ENCODE measurements at regions not wholly inside any gene's neighbourhood (a gene's known extent, or its start where the extent isn't known, plus 50 kb on each side); places are given as distances from the start of the nearest gene placed in this dataset.

DNA sequence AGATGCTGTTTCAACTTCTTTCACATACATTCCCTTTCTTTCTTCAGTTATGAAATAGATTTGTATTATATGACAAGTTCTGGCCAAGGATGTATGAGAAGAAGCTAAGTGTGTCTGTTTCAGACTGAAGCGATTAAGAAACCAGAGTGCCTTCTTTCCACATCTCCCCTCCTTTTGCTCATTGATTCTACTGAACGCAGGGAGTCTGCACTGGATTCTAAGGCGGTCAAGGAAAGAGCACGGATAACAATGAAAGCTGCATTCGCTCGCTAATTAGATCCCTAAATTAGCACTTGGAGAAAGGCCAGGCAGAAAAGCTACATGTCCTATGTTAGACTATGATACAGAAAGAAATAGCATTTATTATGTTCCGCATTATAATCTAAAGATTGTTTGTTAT is 267.7 kb downstream of the HAO1 start:
- DNase-seq (ENCODE audit: low spot score), result no peak
- Mint-ChIP-seq H3K27ac (no peak overlapping the region), H3K9me3 (peaks cover 5% of the 10 kb centered on the region), H3K4me1 (ENCODE audit: low read depth) (no peaks in the 10 kb centered on the region), H3K4me3 (no peak overlapping the region), H3K27me3 (ENCODE audit: low read depth) (no peaks in the 10 kb centered on the region), H3K36me3 (ENCODE audit: low read depth) (no peaks in the 10 kb centered on the region)

DNA sequence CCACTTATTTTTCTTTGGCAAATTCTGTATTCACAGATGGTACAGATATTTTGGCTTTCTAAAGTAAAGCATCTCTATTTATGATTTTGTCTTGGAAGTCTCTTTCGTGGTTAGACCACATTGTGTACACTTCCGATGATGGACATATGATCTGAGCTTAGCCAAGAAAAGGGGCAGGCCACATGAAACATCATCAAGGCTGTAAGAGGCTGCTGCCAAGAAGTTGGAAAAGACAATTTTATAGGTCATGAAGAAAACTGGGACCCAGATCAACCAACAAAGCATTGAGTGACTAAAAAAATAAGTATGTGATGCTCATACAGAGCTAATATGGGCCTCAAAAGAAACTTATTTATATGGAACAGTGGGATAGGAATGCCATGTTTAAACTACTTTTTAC is 266.4 kb downstream of the HAO1 start:
- H3K9me3 Mint-ChIP-seq, result peaks cover 5% of the 10 kb centered on the region
- no peaks in the 10 kb centered on the region for H3K4me1 Mint-ChIP-seq (ENCODE audit: low read depth)
- no peak for DNase-seq (ENCODE audit: low spot score)
- no peak overlapping the region for H3K27ac Mint-ChIP-seq
- H3K27me3 Mint-ChIP-seq (ENCODE audit: low read depth), result no peaks in the 10 kb centered on the region
- H3K36me3 Mint-ChIP-seq (ENCODE audit: low read depth), result no peaks in the 10 kb centered on the region
- H3K4me3 Mint-ChIP-seq, result no peak overlapping the region

DNA sequence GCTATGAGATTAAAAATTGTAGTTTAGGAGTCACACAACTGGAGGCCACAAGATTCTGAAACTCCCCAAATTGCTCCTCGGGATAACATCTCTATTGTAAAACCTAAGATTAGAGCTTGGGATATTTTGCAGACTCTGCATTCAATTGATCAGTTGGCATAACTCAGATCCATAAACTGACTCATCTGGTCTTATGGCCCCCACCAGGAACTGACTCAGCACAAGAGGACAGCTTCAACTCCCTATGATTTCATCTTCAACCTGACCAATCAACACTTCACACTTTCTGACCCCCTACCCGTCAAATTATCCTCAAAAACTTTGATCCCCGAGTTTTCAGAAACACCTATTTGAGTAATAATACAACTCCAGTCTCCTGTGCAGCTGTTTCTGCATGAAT is 257.3 kb downstream of the HAO1 start:
- H3K4me3 Mint-ChIP-seq, result no peak overlapping the region
- no peak overlapping the region for H3K27ac Mint-ChIP-seq
- no peaks in the 10 kb centered on the region for H3K27me3 Mint-ChIP-seq (ENCODE audit: low read depth)
- H3K9me3 Mint-ChIP-seq, result peaks cover 3% of the 10 kb centered on the region
- no peaks in the 10 kb centered on the region for H3K4me1 Mint-ChIP-seq (ENCODE audit: low read depth)
- no peak for DNase-seq (ENCODE audit: low spot score)
- H3K36me3 Mint-ChIP-seq (ENCODE audit: low read depth), result no peaks in the 10 kb centered on the region

DNA sequence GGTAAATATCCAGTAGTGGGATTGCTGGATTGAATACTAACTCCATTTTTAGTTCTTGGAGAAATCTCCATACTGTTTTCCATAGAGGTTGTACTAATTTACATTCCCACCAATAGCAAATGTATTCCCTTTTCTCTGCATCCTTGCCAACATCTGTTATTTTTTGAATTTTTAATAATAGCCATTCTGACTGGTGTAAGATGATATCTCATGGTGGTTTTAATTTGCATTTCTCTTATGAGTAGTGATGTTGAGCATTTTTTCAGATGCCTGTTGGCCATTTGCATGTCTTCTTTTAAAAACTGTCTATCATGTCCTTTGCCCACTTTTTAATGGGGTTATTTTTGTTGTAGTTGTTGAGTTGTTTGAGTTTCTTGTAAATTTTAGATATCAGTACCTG is 253.2 kb downstream of the HAO1 start:
- Mint-ChIP-seq H3K27me3 (ENCODE audit: low read depth) (no peaks in the 10 kb centered on the region), H3K4me3 (no peak overlapping the region), H3K9me3 (peaks cover 18% of the 10 kb centered on the region), H3K36me3 (ENCODE audit: low read depth) (no peaks in the 10 kb centered on the region), H3K4me1 (ENCODE audit: low read depth) (peaks cover 2% of the 10 kb centered on the region), H3K27ac (no peak overlapping the region)
- no peak for DNase-seq (ENCODE audit: low spot score)

DNA sequence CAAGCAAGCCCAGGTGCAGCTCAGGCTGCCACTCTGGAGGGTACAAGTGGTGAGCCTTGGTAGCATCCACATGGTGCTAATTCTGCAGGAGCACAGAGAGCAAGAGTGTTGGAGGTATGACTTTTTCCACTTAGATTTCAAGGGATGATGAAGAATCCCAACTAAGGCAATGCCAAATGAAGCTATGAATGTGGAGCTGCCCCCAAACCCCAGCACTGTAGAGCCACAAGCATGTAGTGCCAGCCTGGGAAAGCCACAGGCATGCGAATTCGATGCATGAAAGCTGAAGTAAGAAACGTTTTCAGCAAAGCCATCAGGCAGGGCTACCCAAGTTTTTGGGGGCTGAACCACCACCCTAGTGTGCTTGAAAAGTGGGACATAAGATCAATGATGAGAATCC is 251.1 kb downstream of the HAO1 start:
- H3K27me3 Mint-ChIP-seq (ENCODE audit: low read depth), result no peaks in the 10 kb centered on the region
- no peak for DNase-seq (ENCODE audit: low spot score)
- no peaks in the 10 kb centered on the region for H3K36me3 Mint-ChIP-seq (ENCODE audit: low read depth)
- peaks cover 18% of the 10 kb centered on the region for H3K9me3 Mint-ChIP-seq
- no peak overlapping the region for H3K4me3 Mint-ChIP-seq
- H3K27ac Mint-ChIP-seq, result no peak overlapping the region
- H3K4me1 Mint-ChIP-seq (ENCODE audit: low read depth), result peaks cover 2% of the 10 kb centered on the region

DNA sequence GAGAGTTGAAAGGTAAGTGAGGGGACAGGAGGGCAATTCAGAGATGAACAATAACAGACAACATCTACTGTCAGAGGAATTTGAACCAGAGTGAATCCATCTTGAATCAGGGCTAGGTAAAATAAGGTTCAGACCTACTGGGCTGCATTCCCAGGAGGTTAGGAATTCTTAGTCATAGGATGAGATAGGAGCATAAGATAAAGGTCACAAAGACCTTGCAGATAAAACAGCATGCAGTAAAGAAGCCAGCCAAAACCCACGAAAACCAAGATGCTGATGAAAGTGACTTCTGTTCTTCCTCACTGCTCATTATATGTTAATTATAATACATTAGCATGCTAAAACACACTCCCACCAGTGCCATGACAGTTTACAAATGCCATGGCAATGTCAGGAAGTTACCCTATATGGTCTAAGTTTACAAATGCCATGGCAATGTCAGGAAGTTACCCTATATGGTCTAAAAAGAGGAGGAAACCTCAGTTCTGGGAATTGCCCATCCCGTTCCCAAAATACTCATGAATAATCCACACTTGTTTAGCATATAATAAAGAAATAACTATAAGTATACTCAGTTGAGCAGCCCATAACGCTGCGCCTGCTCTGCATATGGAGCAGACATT is 248.5 kb downstream of the HAO1 start:
- no peak for DNase-seq (ENCODE audit: low spot score)
- Mint-ChIP-seq H3K4me3 (no peak overlapping the region), H3K27ac (no peak overlapping the region), H3K9me3 (peaks cover 15% of the 10 kb centered on the region), H3K27me3 (ENCODE audit: low read depth) (no peaks in the 10 kb centered on the region), H3K36me3 (ENCODE audit: low read depth) (no peaks in the 10 kb centered on the region), H3K4me1 (ENCODE audit: low read depth) (peaks cover 2% of the 10 kb centered on the region)

DNA sequence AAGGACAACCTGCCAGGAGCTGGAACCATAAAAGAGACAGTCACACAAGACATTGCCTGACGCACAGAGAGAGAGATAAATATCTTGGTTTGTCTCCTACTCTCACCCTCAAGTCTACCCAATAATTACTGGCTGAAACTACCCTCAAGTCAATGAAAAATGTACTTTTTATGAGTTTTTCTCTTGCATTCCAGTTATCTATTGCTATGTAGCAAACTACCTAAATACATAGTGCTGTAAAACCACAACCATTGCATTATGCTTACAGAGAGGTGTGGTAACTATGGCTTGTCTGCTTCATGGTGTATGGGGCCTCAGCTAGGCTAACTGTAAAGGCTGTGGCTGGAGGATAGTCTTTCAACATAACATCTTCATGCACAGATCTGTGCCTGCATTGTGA is 247.8 kb downstream of the HAO1 start:
- DNase-seq (ENCODE audit: low spot score), result no peak

DNA sequence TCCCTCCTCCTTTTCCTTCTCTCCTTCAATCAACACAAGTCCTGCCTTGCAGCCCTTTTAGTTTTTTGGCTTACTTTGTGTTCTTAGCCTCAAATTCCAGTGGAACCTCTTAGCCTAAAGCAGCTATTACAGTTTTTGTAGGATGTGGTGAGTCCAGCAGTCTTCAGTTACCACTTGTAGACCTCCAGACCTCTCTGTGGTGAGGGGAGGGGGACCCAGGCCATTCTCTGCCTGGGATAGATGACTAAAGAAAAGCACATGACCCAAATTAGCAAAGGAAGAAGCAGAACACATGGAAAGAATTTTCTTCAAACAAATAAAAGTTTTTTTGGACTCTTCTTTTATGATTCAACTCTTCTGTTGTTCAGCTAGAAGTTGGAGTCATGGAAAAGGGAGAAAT is 246.5 kb downstream of the HAO1 start:
- peaks cover 2% of the 10 kb centered on the region for H3K4me1 Mint-ChIP-seq (ENCODE audit: low read depth)
- peaks cover 9% of the 10 kb centered on the region for H3K9me3 Mint-ChIP-seq
- H3K36me3 Mint-ChIP-seq (ENCODE audit: low read depth), result no peaks in the 10 kb centered on the region

More for the DNA sequence above, 247.8 kb downstream of the HAO1 start:
- no peaks in the 10 kb centered on the region for H3K27me3 Mint-ChIP-seq (ENCODE audit: low read depth)
- H3K9me3 Mint-ChIP-seq, result peaks cover 15% of the 10 kb centered on the region
- no peak overlapping the region for H3K4me3 Mint-ChIP-seq
- H3K27ac Mint-ChIP-seq, result no peak overlapping the region
- peaks cover 2% of the 10 kb centered on the region for H3K4me1 Mint-ChIP-seq (ENCODE audit: low read depth)
- no peaks in the 10 kb centered on the region for H3K36me3 Mint-ChIP-seq (ENCODE audit: low read depth)

DNA sequence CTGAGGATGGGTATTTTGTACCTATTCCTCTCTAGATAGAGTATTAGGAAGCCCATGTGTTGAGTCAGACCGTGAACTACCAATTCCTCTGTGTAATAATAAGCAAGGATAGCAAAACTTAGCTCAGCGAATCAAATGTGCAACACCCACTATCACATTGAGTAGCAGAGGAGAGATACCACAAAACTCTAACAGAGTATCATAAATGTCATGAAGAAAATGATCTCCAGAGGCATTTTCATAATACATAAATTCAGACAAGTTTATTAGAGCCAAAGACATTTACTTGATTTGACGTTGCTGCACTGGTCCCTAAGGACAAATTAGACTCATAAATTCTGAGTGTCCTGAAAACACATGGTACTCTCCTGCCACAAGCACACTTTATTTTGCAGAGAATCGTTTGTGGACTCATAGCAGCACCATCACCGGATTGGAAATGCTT is 245.2 kb downstream of the HAO1 start:
- peaks cover 2% of the 10 kb centered on the region for H3K4me1 Mint-ChIP-seq (ENCODE audit: low read depth)
- peaks cover 5% of the 10 kb centered on the region for H3K9me3 Mint-ChIP-seq
- H3K27ac Mint-ChIP-seq, result no peak overlapping the region
- no peak overlapping the region for H3K4me3 Mint-ChIP-seq
- H3K27me3 Mint-ChIP-seq (ENCODE audit: low read depth), result no peaks in the 10 kb centered on the region
- no peaks in the 10 kb centered on the region for H3K36me3 Mint-ChIP-seq (ENCODE audit: low read depth)
- DNase-seq (ENCODE audit: low spot score), result no peak

More for the DNA sequence above, 246.5 kb downstream of the HAO1 start:
- Mint-ChIP-seq H3K27ac (no peak overlapping the region), H3K4me3 (no peak overlapping the region), H3K27me3 (ENCODE audit: low read depth) (no peaks in the 10 kb centered on the region)
- DNase-seq (ENCODE audit: low spot score), result no peak

DNA sequence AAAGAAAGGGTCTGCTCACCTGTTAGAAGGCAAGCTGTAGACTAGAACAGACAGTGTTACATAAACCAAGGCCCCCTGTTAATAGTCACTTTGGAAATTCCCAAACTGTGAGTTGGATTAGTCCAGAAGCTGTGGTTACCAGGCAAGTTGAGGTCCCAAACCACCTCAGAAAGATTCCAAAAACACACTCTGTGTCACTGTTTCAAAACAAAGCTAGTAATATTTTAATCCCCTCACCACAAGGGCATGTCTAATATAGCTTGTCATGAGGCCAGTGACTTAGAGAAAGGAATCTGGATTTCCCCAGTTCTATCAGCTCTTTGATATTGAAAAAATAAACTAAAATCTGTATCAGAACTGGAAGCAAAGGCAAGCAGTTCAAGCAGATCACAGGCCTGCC is 244.6 kb downstream of the HAO1 start:
- Mint-ChIP-seq H3K36me3 (ENCODE audit: low read depth) (no peaks in the 10 kb centered on the region), H3K4me1 (ENCODE audit: low read depth) (peaks cover 2% of the 10 kb centered on the region), H3K9me3 (peaks cover 6% of the 10 kb centered on the region), H3K27ac (no peak overlapping the region), H3K4me3 (no peak overlapping the region), H3K27me3 (ENCODE audit: low read depth) (no peaks in the 10 kb centered on the region)
- DNase-seq (ENCODE audit: low spot score), result no peak

DNA sequence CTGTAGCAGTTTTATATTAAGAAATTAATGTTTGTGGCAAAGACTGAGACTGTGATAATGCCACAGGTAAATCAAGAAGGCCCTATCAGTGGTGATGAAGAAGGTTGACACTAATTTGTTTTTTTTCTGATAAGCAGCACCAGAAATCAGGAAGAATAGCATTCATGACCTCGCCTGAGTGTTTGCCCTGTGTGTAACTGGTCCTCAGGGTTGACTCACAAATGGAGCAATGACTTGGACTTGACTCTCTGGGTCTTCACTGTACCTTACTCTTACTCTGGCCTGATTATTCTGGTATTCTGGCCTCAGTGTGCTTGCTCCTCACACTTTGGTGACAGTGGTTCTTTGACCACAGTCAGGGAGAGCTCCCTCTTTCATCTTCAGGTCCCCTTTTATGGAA is 243.9 kb downstream of the HAO1 start:
- no peak overlapping the region for H3K27ac Mint-ChIP-seq
- no peaks in the 10 kb centered on the region for H3K27me3 Mint-ChIP-seq (ENCODE audit: low read depth)
- H3K9me3 Mint-ChIP-seq, result peaks cover 8% of the 10 kb centered on the region
- DNase-seq (ENCODE audit: low spot score), result no peak
- no peaks in the 10 kb centered on the region for H3K36me3 Mint-ChIP-seq (ENCODE audit: low read depth)
- no peak overlapping the region for H3K4me3 Mint-ChIP-seq
- H3K4me1 Mint-ChIP-seq (ENCODE audit: low read depth), result peaks cover 2% of the 10 kb centered on the region

DNA sequence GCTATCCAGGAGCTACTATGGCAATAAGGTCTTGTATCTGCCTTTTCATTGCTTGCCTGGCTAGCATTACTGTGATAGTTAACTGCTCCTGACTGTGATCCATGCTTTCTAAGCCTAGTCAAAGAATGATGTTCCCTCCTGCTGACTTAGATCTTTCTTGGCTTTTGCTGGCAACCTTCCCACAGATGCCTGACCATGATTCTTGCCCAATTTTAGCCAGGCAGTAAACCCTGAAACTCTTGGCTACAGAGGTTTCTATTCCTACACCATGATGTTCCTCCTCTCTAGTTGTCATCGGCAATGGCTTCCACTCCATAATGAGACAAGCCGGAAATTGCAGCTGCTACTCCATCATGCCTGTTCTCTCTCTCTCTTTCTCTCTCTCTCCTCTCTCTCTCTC is 238.1 kb downstream of the HAO1 start:
- no peaks in the 10 kb centered on the region for H3K36me3 Mint-ChIP-seq (ENCODE audit: low read depth)
- DNase-seq (ENCODE audit: low spot score), result no peak
- no peaks in the 10 kb centered on the region for H3K27me3 Mint-ChIP-seq (ENCODE audit: low read depth)
- peaks cover 7% of the 10 kb centered on the region for H3K9me3 Mint-ChIP-seq
- H3K4me3 Mint-ChIP-seq, result no peak overlapping the region
- H3K4me1 Mint-ChIP-seq (ENCODE audit: low read depth), result no peaks in the 10 kb centered on the region
- no peak overlapping the region for H3K27ac Mint-ChIP-seq

DNA sequence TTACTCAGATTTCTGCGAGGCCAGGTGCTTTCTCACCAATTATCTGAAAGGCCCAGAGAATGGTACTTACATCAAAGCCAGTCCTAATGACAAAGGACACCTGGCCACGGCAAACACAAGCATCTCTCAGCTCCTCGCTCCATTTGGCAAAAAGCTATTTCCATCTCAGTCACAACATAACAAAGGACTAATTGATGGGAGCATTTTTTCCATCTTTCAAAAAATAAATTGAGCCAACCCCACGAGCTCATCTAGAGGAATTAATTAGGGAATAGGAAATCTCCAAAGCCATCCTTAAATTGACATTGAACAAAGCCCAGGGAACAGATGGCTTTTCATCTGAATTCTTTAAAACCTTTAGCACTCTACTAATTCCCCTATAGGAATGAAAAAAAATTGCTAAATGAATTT is 236.7 kb downstream of the HAO1 start:
- H3K36me3 Mint-ChIP-seq (ENCODE audit: low read depth), result no peaks in the 10 kb centered on the region
- no peaks in the 10 kb centered on the region for H3K4me1 Mint-ChIP-seq (ENCODE audit: low read depth)
- DNase-seq (ENCODE audit: low spot score), result no peak
- no peak overlapping the region for H3K27ac Mint-ChIP-seq
- peaks cover 12% of the 10 kb centered on the region for H3K9me3 Mint-ChIP-seq
- no peak overlapping the region for H3K4me3 Mint-ChIP-seq
- H3K27me3 Mint-ChIP-seq (ENCODE audit: low read depth), result no peaks in the 10 kb centered on the region

DNA sequence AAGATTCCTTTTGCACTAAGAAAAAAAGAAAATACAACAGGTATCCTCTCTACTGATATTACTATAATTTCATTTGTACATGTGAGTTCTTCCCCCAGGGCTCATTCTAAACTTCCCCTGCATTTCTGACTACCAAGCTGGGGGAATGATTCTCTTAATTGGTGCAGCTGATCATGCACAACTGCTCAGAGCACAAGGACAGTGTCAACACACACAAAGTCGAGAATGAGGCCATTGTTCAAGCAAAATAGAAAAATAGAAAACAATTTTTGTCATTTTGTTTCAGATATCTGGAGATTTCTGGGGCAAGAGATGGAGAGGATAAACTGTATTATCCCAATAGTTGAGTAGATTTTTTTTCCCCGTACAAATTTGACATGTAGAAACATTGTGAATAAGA is 236.3 kb downstream of the HAO1 start:
- Mint-ChIP-seq H3K36me3 (ENCODE audit: low read depth) (no peaks in the 10 kb centered on the region), H3K4me3 (no peak overlapping the region), H3K9me3 (peaks cover 12% of the 10 kb centered on the region), H3K27ac (no peak overlapping the region), H3K4me1 (ENCODE audit: low read depth) (no peaks in the 10 kb centered on the region), H3K27me3 (ENCODE audit: low read depth) (no peaks in the 10 kb centered on the region)
- DNase-seq (ENCODE audit: low spot score), result no peak

DNA sequence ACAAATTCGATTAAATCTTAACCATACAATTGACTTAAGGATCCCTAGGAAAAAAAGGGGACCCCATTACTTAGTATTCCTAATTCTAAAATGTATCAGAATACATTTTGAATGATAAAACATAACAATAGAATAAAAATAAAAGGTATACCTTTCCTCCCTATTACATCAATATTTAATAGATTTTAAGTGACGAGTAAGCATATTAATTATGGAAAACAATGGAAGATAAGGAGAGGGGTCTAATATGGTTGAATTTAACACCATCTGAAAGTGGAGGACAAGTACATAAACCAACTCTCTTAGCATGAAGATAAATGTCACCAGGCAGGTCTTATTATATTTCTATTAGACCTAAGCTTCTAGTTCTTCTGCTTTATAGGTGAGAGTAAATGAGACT is 232.1 kb downstream of the HAO1 start:
- Mint-ChIP-seq H3K4me3 (no peak overlapping the region), H3K36me3 (ENCODE audit: low read depth) (no peaks in the 10 kb centered on the region), H3K9me3 (peaks cover 20% of the 10 kb centered on the region), H3K4me1 (ENCODE audit: low read depth) (no peaks in the 10 kb centered on the region), H3K27ac (no peak overlapping the region), H3K27me3 (ENCODE audit: low read depth) (no peaks in the 10 kb centered on the region)
- DNase-seq (ENCODE audit: low spot score), result no peak

Measured in T-helper 2 cell treated with Interferon-gamma antibody and Interleukin-4, amounts not matched to agents 5 μg/mL and 100 μg/mL, for 36 hours (primary cell).